ENCODE measurements at regions not wholly inside any gene's neighbourhood (a gene's known extent, or its start where the extent isn't known, plus 50 kb on each side); places are given as distances from the start of the nearest gene placed in this dataset.

DNA sequence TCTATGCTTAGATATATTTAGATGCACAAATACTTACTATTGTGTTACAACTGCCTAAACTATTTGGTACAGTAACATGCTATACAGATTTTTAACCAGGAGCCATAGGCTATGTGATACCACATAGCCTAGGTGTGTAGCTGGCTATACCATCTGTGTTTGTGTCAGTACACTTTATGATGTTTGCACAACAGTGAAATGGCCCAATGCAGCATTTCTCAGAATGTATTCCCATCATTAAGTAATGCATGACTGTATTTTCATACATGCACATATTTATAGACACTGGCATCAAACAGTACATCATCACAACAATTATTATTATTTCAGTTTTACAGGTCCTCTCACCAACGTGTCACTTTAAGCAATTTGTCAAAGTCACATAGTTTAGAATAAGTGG is 979.5 kb upstream of the TENM4 start (continued):
- TF ChIP-seq POLR2AphosphoS5 (IDR thresholded peaks at IDR 0.05; ENCODE audit: low read depth, low read length) = no peak

- ChIA-PET POLR2A (ENCODE audit: partially characterized antibody) (no interaction called here), CTCF (ENCODE audit: partially characterized antibody) (interaction anchor here (0.7 kb wide), 1 partner anchor 906 kb away, joined by 3 read pairs; no protein-coding TSS in a partner anchor)
- H3K18ac ChIP-seq (ENCODE audit: extremely low read depth, low read length) = no peak overlapping the region
These were observed 976.9 kb upstream of the TENM4 start for GRCh38 chr11:80417681-80418080.

More at GRCh38 chr11:80417681-80418080, 976.9 kb upstream of the TENM4 start:
- Histone ChIP-seq H3K79me2 (ENCODE audit: control insufficient read depth in 1 of 2, insufficient read depth in 2 of 2, low read length in 2 of 2) (no peaks in the 10 kb centered on the region), H3K27me3 (replicated peaks in 1 of 4; ENCODE audit: control insufficient read depth in 3 of 4, extremely low read depth in 1 of 4, insufficient read depth in 3 of 4, low read length in 3 of 4) (no peaks in the 10 kb centered on the region), H3K14ac (ENCODE audit: insufficient read length) (no peak overlapping the region), H3K27ac (ENCODE audit: low read depth, low read length) (no peak overlapping the region), H4K5ac (ENCODE audit: insufficient read length, low read depth, low read length) (no peak overlapping the region), H2BK12ac (ENCODE audit: low read depth, low read length) (no peak overlapping the region), H3K23me2 (ENCODE audit: low read depth, low read length) (no peaks in the 10 kb centered on the region), H3K56ac (replicated peaks; ENCODE audit: insufficient read length, low read depth, low read length) (no peak overlapping the region), H2BK20ac (ENCODE audit: low read length) (no peak overlapping the region), H3K4me1 (replicated peaks in 1 of 4; ENCODE audit: control insufficient read depth in 3 of 4, insufficient read depth in 4 of 4, low read length in 3 of 4) (peaks cover 0 to 3% (median 1%) of the 10 kb centered on the region in 4 experiments; a peak in 1 of 7 replicates), H3K36me3 (ENCODE audit: control insufficient read depth in 2 of 4, insufficient read depth in 4 of 4, low read length in 3 of 4) (no peaks in the 10 kb centered on the region), H3K4me2 (ENCODE audit: insufficient read depth in 1 of 2, low read depth in 2 of 2, low read length in 2 of 2) (no peak overlapping the region), H3K9me3 (ENCODE audit: insufficient read depth in 2 of 2, low read depth in 1 of 2, low read length in 1 of 2) (no peaks in the 10 kb centered on the region), H4K20me1 (replicated peaks in 1 of 2; ENCODE audit: control insufficient read depth in 1 of 2, insufficient read depth in 2 of 2, low read length in 2 of 2) (no peaks in the 10 kb centered on the region), H3K79me1 (ENCODE audit: low read depth, low read length) (no peaks in the 10 kb centered on the region), H2BK120ac (replicated peaks; ENCODE audit: low read depth, low read length) (no peak overlapping the region), H3K4ac (replicated peaks; ENCODE audit: insufficient read length, low read depth, low read length) (no peak overlapping the region), H4K91ac (replicated peaks; ENCODE audit: insufficient read length, low read length) (no peak overlapping the region), H2BK15ac (ENCODE audit: low read length) (no peak overlapping the region), H2BK5ac (ENCODE audit: low read depth, low read length) (no peak overlapping the region), H3K23ac (ENCODE audit: insufficient read length) (no peak overlapping the region), H4K8ac (ENCODE audit: extremely low read depth, insufficient read depth, low read length) (no peak overlapping the region), H2AFZ (ENCODE audit: low read length) (no peak overlapping the region), H3K9ac (replicated peaks in 1 of 4; ENCODE audit: extremely low read depth in 1 of 4, low read depth in 3 of 4, low read length in 3 of 4) (no peak overlapping the region), H3K4me3 (ENCODE audit: extremely low read depth in 1 of 4, insufficient read depth in 2 of 4, low read depth in 3 of 4, low read length in 4 of 4) (no peak overlapping the region), H2AK5ac (ENCODE audit: low read depth, low read length) (no peak overlapping the region)
- FAIRE-seq (no peak), DNase-seq (ENCODE audit: low read depth in 1 of 2, low spot score in 2 of 2) (no peak)
- 90% methylated on average over 2 of the region's 2 CpGs; no CpG with 5 or more reads in 1 of the 2 experiments for whole genome bisulfite sequencing, 2 experiments (ENCODE audit: extremely low coverage in 1 of 2, insufficient coverage in 1 of 2, insufficient read length in 1 of 2, insufficient replicate concordance in 2 of 2, low coverage in 1 of 2, low lambda C conversion rate in 2 of 2, missing lambda C conversion rate in 1 of 2)
- TF ChIP-seq GTF2F1 (IDR thresholded peaks at IDR 0.05; ENCODE audit: borderline replicate concordance, low read depth, low read length) = no peak
- TF ChIP-seq CBX5 (IDR thresholded peaks at IDR 0.05; ENCODE audit: low read depth, low read length) = no peak
- TF ChIP-seq RXRA (IDR thresholded peaks at IDR 0.05; ENCODE audit: insufficient read depth, low read depth, low read length) = no peak
- TF ChIP-seq YY1 (IDR thresholded peaks at IDR 0.05; ENCODE audit: low read depth, low read length) = no peak

Measured in H1 (cell line).